ENCODE measurements at regions not wholly inside any gene's neighbourhood (a gene's known extent, or its start where the extent isn't known, plus 50 kb on each side); places are given as distances from the start of the nearest gene placed in this dataset.

DNA sequence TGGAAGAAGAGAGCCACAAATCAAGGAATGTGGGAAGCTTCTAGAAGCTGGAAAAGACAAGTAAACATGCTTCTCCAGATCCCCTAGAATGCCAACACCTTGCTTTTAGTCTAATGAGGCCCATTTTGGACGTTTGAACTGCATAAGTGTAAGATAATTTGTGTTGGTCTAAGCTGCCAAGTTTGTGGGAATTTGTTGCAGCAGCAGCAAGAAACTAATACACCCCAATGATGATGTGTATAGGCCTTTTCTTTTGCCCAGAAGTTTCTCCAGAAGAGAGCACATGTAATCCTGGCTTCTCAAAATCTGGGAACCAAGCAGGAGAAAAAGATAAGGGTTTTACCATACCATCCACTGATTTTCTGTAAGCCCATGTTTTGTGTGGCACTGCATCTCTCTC is 96.1 kb upstream of the DPT start:
- TF ChIP-seq, protein P1, sequence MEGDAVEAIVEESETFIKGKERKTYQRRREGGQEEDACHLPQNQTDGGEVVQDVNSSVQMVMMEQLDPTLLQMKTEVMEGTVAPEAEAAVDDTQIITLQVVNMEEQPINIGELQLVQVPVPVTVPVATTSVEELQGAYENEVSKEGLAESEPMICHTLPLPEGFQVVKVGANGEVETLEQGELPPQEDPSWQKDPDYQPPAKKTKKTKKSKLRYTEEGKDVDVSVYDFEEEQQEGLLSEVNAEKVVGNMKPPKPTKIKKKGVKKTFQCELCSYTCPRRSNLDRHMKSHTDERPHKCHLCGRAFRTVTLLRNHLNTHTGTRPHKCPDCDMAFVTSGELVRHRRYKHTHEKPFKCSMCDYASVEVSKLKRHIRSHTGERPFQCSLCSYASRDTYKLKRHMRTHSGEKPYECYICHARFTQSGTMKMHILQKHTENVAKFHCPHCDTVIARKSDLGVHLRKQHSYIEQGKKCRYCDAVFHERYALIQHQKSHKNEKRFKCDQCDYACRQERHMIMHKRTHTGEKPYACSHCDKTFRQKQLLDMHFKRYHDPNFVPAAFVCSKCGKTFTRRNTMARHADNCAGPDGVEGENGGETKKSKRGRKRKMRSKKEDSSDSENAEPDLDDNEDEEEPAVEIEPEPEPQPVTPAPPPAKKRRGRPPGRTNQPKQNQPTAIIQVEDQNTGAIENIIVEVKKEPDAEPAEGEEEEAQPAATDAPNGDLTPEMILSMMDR (IDR thresholded peaks at IDR 0.05; ENCODE audit: insufficient read depth, low read depth, low read length, missing control alignments) = no peak
- DNase-seq (ENCODE audit: low read depth) = no peak

DNA sequence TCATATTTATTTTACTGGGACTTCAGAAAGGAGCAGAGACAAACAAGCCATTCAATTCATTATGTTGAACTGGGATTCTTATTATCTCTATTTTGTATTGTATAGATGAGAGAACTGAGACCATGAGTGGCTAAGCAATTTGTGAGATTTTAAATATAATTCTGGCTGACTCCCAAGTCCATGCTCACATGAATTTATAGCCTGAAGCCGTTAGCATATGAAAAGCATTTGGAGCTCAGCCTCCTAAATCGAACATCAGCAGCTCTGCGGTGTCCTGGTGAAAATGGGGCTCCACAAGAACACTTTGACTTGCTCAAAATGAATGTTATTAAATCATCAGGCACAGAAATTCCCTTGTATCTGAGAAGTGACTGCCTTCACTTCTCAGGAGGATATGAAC is 96.8 kb upstream of the DPT start:
- no peak for DNase-seq (ENCODE audit: low read depth)
- H3K4me3 ChIP-seq (ENCODE audit: low read depth, low read length) = no peak overlapping the region
- TF ChIP-seq, protein P1 (IDR thresholded peaks at IDR 0.05; ENCODE audit: insufficient read depth, low read depth, low read length, missing control alignments) = no peak

More for the DNA sequence above, 96.1 kb upstream of the DPT start:
- H3K4me3 ChIP-seq (ENCODE audit: low read depth, low read length) = no peak overlapping the region

DNA sequence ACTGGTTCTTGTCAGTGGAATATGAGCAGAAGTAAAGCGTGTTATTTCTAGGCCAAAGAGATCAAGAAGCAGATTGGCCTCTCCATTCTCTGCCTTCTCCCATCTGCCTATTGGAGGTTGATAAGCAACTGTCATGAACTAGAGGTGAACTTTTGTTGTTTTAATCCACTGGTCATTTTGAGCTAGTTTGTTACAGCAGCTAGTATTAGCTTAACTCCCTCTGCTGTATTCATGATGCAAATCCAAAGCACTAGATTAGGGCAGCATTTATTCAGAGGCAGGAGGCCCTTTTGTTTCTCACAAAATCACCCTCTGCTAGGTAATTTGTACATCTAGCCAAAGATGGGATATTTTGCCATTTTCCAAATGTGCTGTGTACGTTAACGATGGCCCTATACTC is 97.3 kb upstream of the DPT start:
- no peak for DNase-seq (ENCODE audit: low read depth)
- TF ChIP-seq, protein P1 (IDR thresholded peaks at IDR 0.05; ENCODE audit: insufficient read depth, low read depth, low read length, missing control alignments) = no peak
- no peak overlapping the region for H3K4me3 ChIP-seq (ENCODE audit: low read depth, low read length)

DNA sequence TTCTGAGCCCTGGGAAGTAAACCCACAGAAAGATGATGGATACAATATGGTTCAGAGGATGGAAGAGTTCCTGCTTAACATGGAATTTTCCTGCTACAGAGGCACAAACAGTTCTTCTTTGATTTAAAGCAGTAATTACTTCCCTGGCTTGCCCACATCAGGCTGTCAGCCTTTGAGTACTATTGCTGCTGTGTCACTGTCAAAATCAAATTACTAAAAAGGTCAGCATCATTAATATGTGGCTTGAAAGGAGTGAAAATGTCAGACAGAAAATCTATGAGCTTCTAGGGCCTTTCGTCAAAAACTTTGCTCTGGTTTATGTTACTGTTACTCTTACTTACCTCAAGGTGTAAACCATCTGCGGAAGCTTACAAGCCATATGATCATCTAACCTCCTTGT is 98.6 kb upstream of the DPT start:
- no peak for DNase-seq (ENCODE audit: low read depth)
- no peak overlapping the region for H3K4me3 ChIP-seq (ENCODE audit: low read depth, low read length)
- TF ChIP-seq, protein P1 (IDR thresholded peaks at IDR 0.05; ENCODE audit: insufficient read depth, low read depth, low read length, missing control alignments) = no peak

DNA sequence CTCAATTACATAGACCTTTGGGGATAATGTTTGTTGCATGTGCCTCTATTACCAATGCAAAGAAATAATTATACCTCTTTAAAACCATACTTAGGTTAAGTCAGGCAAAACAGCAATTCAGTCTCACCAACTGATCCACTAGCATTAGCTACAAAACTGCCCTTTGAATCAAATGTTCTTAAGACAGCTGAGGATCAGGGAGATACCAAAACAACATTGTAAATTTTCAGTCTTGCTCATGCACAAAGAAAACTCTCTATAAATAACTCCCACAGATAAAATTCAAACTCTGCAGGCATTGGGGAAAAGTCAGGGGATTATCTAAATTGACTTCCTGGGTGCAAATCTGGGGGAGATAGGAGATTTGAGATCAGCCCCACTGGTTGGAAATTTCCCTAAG is 100.9 kb upstream of the DPT start:
- TF ChIP-seq, protein P1 (IDR thresholded peaks at IDR 0.05; ENCODE audit: insufficient read depth, low read depth, low read length, missing control alignments) = no peak
- DNase-seq (ENCODE audit: low read depth) = no peak
- no peak overlapping the region for H3K4me3 ChIP-seq (ENCODE audit: low read depth, low read length)

DNA sequence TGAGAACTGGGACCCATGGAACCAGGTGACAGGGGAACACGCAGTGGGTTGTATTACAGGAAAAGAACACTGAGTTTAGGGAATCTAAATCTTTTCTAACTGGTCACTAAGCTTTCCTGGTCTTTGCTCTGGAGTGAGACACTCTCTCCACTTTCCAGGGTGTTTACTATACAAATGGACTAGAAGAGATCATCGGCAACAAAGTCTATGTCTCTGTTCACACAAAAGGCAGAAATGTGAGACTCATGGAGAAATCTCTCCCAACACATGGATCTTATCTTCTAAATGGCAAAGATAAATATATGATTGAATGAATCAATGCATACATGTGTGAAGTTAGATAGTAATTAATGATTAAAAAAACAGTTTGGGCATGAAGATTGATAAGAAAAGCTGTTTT is 101.6 kb upstream of the DPT start:
- DNase-seq (ENCODE audit: low read depth) = no peak
- TF ChIP-seq, protein P1 (IDR thresholded peaks at IDR 0.05; ENCODE audit: insufficient read depth, low read depth, low read length, missing control alignments) = no peak
- H3K4me3 ChIP-seq (ENCODE audit: low read depth, low read length) = no peak overlapping the region

DNA sequence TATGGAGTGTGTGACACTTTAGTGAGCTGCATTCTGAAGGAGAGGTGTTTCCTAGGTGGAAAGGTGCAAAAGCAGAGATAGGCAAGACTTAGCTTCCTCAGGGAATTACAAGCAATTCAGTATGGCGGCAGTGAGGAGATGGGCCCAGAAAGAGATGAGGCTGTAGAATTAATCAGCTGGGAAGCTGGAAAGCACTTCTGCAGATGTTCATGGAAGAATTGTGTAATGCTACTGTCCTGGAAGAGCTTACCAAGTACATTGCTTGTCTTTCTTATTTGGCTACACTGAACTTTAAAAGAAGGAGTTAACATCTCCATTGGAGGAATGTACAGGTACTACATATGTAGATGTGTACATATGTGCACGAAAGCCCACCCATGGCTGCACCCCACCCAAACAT is 103.7 kb upstream of the DPT start:
- no peak for DNase-seq (ENCODE audit: low read depth)
- TF ChIP-seq, protein P1 (IDR thresholded peaks at IDR 0.05; ENCODE audit: insufficient read depth, low read depth, low read length, missing control alignments) = no peak
- H3K4me3 ChIP-seq (ENCODE audit: low read depth, low read length) = no peak overlapping the region
